ENCODE measurements at regions not wholly inside any gene's neighbourhood (a gene's known extent, or its start where the extent isn't known, plus 50 kb on each side); places are given as distances from the start of the nearest gene placed in this dataset.

DNA sequence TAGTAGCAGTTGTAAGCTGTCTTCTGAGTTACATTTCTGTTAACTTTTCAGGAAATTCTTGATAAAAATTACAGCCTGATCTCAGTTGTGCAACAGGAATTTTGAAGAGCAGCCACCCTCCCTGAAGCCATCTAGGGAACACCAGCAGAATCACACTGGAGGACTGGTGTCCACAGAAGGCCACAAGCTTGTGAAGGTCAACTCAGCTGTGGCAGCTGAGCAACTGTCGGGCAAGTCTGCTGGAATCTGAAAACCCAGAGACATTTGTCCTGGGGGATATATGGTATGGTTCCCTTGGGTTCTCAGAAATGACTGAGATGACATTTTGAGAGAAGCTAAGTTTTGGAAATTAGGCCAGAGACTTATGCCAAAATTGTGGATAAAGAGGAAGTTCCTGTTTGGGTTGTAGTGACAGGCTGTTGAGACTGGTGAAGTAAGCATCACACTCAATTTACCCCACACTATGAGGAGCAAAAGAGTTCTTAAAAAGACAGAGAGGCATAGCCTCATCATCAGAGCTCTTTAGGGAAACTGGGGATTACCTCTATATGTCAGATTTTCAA, 78.1 kb upstream of the TNIP3 start:
- TF ChIP-seq CTCF (IDR thresholded peaks at IDR 0.05) (no peak), POLR2A (IDR thresholded peaks at IDR 0.05) (no peak)

Data from esophagus squamous epithelium (tissue), 4 donors.